GM21367 (cell line): ENCODE measurements at regions not wholly inside any gene's neighbourhood (a gene's known extent, or its start where the extent isn't known, plus 50 kb on each side); places are given as distances from the start of the nearest gene placed in this dataset.

Experiments
- ATAC-seq: cut with Tn5 transposase; IDR thresholded peaks from one replicate; pipeline ENCODE4 v1.9.1; 2021; ENCODE audit not compliant: unreplicated experiment

DNA sequence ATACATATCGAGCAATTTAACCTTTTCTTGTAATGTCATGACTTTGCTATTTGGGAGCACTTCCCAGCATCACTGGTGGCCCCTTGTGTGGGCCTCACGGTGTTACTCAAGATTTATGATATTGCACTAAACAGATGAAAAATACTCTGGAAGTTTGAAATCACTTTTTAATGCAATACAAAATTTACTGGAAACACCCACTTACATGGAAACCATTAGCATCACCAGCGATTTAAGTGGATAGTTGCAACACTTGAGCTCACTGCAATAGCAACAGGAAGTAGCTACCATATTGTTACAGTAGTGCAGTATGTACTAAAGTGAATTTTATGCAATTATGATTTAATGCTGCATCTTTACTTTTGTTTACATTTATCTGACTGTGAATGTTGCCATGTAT lies 184.4 kb downstream of the MDFIC start:
- ATAC-seq: no peak

DNA sequence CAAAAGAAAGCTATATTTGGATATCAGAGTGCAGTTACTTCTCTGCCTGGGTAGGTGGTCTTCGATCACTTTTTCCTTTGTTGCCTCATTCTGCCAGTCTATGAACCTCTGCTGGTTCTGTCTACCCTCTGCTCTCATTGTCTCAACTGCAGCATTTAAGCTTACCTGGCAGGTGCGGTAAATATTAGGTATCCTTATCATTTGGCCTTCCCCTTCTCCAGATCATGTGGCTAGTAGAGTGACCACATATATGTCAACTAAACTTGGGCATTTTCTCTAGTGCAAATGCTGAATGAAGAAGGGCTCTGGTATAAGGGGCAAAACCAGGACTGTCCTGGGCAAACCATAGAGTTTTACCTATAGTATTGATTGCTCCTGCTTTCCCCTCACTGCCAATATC lies 180.8 kb downstream of the MDFIC start:
- ATAC-seq: no peak

DNA sequence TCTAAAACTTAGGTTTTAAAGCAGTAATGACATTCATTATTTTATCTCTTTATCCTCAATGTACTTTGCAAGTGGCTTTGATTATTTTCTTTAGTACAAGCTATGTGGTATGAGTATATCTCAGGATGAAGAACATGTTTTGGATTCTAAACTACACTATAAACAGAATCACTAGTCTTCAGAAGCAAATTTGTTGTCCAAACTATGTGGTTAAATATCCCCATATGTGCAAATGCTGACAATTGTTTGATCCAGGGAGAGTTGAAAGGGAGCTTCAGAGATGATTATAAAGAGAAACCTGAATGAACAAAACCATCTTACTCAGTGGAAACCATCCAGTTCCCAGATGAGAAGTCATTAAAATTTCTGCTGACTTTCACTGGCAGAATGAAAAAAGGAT lies 179.3 kb downstream of the MDFIC start:
- no peak for ATAC-seq

DNA sequence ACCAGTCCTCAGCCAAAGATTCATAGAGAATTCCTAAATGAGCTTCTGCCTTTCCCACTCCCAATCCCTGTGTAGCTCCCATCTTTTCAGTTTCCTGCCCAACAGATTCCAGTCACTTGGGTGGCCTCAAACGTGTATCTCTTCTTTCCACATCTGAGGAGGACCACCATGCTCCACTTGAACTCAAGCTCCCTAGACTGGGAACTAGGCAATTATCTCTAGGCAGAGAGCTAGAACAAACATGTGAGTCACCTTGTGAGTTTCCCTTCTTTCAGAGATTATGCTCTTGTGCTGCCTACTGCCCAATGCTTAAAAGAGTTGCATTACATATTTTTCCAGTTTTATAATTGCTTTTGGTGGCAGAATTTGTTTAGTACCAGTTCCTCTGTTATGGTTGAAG lies 178.0 kb downstream of the MDFIC start:
- no peak for ATAC-seq

DNA sequence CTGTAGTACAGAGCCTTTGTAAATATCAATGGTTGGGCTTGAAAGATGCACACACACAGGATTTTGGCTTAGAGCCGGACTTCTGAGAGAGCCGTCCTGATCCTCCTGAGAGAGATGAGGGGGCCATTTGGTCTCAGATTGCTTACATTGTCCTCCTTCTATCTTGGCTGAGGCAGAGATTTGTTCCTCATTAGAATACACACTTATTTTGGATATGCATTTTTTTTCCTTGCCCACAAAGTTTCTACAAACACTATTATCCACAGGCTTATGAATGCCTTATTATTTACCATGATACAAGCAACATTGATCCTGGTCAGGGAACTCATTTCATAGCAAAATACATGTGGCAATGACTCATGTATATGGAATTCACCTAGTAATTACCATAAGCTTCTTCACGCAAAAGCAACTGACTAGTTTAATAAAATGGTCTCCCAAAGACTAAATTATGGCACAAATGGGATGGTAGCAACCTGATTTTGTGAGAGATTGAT lies 175.3 kb downstream of the MDFIC start:
- ATAC-seq: no peak

DNA sequence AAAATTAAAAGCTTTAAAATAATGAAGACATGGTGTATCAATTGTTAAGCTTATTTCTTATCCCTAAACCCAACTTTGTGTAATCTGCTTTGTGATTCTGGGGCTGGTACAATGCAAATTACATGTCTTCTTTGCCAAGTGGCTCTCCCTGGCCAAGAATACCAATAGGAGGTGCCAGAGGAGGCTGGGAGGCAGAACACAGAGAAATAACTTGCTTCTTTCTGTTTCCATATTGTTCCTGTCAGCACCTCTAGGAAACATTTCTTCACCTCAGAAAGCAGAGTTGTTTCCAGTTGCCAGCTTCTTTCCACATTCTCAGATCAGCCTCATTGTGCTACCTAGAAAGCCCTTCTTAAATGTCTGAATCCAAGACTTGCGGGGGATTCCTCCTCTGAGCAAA lies 174.4 kb downstream of the MDFIC start:
- no peak for ATAC-seq

DNA sequence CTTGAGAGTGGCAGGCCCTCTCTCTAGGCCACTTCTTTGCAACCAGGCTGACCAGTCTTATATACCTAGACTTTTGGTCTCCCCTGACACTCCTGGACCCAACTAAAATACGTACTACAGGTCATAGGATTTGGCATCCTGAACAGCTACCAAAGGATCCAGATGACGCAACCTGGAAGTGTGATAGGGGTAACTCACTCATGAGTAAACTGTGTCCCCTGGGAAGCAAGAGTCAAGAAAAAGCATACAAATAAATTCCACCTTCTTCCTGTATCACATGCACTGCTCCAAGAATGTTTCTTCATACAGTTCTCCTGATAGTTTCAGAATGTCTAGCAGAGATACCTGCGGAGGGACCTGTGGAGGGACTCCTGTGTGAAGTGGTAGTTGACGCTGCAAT lies 172.3 kb downstream of the MDFIC start:
- no peak for ATAC-seq

DNA sequence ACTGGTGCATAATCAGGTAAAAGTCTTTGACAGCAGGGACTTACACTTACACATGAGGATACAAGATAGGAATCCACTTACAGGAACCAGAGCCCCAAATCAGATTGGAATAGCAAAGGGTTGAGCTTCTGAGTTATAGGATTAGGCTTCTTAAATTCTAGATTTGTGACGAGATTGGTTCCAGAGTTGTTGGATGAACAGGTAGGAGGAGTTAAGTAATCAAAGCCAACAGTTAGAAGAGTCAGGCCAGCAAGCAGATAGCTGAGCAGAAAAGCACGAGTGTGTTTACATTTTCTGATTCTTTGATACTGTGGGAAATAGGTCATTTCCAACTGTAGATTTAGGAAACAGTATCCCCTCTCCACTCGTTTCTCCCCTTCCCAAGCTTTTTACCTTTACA lies 167.0 kb downstream of the MDFIC start:
- no peak for ATAC-seq

DNA sequence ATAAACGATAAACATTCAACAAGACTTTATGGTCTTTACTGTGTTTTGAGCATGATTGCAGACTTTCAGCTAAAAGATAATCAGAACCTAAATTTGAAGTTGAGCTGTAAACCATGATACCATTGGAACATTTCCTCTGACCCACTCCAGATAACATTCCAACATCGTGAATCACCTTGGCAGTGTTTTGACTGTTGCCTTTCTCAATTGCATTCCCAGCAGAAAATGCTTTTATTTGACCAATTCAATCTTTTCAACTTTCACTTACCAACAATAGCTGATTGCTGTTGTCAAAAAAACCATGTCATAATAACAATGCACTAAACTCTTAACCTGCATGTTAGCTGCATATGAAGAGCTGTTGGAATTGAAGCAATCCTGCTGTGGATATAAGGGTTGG lies 165.5 kb downstream of the MDFIC start:
- ATAC-seq: no peak

DNA sequence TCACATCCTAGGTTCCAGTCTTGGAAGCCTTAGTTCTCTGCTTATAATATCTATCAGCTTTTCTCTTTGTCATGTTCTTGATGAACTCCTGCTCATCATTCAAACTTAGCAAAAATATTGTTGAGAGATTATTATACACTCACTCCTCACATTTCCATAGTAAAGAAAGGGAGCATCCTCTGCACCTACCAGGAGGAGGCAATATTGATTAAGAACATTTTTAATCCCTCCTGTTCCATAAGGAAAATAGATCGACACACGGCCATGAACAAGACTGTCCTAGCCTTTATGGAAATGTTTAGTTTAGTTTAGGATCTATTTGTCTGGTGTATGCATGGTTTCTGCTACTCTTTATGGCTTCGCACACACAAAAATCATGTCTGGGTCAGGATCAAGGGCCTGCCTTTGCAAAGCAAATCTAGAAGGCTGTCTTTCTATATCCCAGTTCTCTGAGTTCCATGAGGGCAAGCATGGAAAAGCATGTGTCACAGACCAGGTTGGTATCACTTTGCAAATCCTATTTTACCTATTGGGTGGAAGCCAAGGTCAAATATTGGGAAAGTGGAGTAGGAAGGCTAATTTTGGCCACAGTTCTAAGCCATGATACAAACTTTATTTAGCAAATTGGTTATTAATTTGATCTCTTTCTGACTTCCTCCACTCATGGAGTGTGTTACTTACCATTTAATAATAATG lies 164.4 kb downstream of the MDFIC start:
- ATAC-seq: no peak

DNA sequence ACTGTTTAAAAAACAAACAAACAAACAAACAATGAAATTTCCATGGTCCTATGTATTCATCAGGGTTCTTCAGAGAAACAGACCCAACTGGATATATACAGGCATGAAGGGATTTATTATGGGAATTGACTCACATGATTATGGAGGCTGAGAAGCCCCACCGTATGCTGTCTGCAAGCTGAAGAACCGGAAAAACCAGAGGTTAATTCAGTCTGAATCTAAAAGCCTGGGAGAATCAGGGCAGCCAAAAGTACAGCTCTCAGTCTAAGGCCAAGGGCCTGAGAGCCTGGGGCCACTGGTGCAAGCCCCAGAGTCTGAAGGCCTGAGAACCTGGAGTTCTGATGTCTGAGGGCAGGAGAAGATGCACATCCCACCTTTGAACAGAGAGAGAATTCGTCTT lies 163.5 kb downstream of the MDFIC start:
- no peak for ATAC-seq

DNA sequence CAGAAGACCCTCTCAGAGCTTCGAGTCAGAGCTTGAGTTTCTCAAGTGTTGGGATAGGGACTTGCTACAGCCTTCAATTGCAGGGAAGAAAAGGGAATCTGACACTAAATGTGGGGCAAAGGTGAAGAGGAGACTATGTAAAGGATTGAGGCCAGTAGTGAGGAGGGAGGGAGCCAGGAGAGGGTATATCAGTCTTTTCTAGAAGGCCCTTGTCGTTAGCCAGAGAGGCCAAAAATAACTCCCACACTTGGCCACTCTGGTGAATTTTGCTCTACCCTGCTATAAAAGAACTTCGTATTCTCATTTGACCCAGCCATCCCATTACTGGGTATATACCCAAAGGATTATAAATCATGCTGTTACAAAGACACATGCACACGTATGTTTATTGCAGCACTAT lies 162.0 kb downstream of the MDFIC start:
- no peak for ATAC-seq

DNA sequence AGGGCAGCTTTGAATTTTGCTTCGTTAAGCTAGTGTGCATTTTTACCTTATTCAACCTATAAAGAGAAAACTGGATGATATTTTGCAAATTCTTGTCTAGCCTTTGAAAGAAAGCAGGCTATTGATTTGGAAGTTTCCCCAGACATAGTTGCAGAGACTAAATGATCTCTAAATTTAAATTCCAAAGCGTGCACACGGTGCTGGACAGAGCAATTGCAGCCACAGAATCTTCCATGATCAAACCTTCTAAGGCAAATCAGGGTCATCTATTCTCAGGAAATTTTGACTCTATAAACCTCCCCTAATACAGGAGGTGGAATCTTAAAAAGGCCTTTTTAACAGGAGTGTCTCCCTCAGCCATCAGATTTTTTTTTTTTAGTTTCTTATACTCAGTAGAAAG lies 159.9 kb downstream of the MDFIC start:
- no peak for ATAC-seq

DNA sequence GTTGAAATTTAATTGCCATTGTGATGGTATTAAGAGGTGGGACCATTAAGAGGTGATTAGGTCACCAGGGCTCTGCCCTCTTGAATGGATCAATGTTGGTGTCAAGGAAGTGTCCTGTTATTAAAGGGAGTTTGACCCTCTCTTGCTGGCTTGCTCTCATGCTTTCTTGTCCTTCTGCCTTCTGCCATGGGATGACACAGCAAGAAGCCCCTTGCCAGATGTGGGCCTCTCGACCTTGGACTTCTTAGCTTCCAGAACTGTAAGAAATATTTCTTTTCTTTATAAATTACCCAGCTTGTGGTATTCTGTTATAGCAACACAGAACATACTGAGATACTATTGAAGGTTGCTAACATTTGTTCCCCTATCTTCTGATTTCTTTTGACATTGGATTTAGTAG lies 157.0 kb downstream of the MDFIC start:
- no peak for ATAC-seq

DNA sequence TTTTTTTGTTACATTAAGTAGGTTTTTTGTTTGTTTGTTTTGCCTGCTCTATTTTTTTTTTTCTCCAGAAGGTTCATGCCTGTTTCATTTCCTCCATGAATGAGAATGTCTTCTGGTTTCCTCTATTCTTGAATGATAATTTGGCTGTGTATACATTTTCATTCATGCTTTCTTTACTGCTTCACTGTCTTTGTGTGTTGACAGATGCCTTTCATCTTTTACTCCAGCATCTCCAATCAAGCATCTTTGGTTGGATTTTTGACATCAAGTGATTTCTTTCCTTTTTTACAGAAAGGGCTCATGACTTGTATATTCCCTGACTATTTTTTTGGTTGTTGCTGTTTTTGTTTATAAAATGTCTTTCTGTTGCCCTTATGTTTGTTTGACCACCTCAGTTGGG lies 156.5 kb downstream of the MDFIC start:
- no peak for ATAC-seq

DNA sequence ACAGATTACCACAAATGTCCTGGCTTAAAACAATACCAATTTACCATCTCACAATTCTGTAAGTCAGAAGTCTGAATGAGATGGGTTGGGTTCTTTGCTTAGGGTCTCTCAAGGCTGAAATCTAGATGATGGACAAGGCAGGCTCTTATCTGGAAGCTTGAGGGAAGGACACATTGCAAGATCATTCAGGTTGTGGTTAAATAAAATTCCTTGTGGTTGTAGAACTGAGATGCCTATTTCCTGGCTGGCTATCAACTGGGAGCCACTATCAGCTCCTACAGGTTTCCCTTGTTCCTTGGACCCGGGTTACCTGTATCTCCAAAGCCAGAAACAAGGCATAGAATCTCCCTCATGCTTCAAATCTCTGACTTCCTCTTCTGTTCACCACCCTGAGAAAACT lies 148.4 kb downstream of the MDFIC start:
- ATAC-seq: no peak
